HCEC 1CT (cell line): ENCODE measurements at regions not wholly inside any gene's neighbourhood (a gene's known extent, or its start where the extent isn't known, plus 50 kb on each side); places are given as distances from the start of the nearest gene placed in this dataset.

Experiments
- DNase-seq: peaks from one replicate; pipeline ENCODE4 v3.0.0-alpha.2; 2017

DNA sequence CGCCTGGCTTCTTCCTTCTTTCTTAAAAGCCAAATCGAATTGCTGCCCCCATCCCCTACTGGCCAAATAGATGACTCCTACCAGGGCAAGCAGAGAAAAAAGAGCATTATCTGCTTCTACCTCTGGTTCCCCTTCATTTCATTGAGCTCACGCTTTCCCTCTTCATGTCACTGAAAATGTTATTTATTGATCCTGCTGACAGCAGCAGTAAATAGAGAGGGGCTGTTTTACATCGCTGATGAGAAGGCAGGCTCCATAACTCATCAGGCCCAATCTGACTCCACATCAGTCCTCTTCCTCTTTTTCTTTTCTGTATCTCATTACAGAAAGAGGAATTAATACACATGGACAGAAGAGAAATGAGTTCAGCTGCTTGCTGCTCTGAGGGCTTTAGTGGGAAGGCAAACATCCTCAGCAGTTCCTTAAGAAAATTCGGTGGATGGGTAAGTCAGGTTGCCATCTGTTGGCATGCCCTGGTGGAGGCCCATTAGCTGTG, 904.1 kb downstream of the KCNMA1 start:
- no peak for DNase-seq

DNA sequence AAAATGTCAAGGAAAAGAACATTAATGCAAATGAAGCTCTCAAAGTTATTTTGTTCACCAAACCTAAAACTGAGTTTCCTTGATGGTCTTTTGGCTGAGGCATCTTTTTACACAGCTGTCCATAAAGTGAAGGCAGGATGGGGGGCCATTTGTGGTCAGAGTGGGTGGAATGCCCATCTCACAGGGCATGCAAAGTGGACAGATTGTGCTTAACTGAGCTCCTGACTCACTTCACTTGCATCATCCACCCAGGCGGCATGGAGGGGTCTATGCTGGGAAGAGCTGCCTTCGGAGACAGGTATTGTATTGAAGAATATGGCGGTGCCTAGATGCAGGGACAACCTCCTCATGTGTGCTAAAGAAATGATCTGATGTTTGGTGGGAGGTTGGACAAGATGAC, 905.3 kb downstream of the KCNMA1 start:
- no peak for DNase-seq

DNA sequence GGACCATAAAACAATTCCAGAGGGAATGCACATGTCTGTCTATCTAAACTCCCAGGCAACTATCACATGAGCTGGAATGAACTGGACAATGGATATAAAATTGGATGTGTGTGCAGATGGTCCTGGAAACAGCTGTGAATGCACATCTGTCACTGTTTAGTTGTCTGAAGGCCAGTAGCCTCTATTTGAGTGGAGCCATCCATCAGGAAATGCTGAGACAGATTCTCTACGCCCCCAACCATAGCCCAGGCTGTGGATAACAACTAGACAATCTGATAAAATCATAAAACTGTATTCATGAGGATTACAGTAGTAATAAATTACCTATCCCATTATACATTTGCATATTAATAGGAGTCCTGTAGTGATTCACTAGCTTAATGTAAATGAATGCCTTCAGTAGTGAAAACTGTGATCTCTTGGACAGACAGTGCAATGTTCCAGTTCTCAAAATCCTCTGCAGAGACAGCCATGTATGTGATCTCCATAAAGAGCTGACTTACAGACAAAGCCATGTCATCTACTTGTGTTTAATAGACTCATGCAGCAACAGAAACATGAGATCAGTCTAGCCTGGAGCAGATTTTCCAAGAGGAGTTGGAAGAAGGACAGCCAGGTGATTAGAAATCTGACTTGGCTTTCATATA, 907.6 kb downstream of the KCNMA1 start:
- DNase-seq = no peak

DNA sequence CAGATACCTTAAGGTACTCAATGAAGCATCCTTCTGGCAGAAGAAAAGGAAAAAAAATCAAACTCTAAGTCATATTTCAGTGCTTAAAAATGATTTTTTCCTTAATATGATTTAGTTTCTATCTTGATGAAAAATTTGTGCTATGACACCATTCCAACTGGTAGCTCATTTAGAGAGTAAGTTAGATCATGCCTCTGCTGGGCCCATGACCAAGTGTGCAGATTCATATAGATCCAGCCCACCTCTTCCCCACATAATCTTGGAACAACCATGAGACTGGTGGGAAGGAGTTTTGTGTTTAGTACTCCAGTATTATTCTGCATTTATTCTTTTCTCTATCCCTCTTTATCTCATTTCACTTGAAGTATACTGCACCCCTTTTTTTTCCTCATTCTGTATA, 908.3 kb downstream of the KCNMA1 start:
- no peak for DNase-seq

DNA sequence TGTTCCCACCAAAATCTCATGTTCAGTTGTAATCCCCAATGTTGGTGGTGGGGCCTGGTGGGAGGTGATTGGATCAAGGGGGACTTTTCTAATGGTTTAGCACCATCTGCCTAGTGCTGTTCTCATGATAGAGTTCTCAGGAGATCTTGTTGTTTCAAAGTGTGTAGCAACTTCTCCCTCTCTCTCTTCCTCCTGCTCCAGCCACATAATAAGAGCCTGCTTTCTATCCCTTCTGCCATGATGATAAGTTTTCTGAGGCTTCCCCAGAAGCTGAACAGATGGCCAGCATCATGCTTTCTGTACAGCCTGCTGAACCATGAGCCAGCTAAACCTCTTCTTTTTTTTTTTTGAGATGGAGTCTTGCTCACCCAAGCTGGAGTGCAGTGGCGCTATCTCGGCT, 910.6 kb downstream of the KCNMA1 start:
- DNase-seq = no peak

GRCh38 chr10:76723844-76724243, 913.8 kb downstream of the KCNMA1 start:
- no peak for DNase-seq

- DNase-seq = no peak
Measured at GRCh38 chr10:76721891-76722505, 915.6 kb downstream of the KCNMA1 start.

DNA sequence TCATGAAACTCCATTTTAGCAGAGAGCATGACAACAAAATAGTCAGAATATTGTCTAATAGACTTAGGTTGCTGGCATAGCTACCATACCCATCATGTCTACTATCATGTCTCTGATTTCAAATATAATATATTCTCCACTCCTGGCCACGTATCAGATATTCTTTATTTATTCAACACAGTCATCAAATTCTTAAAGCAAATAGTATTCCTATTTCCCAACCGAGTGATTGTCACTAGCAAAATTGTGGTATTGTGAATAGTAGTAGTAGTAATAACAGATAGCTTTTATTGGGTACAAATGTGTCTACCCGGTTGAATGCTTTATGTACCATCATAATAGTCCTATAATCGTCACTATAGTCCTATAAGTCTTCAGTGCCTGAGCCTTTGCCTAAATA, 918.6 kb downstream of the KCNMA1 start:
- DNase-seq = no peak

DNA sequence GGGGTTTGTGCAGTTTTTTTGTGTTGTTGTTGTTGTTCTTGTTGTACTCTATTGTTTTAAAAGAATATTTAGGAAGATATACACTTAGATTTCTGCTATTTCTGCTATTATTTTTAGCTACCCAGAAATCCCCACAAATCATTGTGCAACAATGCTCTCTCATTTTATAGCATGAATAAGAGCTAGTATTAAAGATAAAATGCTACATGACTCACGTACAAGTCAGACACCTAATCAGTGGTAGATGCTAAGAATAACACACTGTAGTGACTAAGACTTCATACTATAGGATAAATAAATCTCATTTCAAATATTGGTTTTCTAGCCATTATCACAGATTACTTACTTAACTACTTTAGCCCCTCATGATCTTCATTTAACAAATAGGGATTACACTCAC, 920.5 kb downstream of the KCNMA1 start:
- DNase-seq = peak; percentile 77

DNA sequence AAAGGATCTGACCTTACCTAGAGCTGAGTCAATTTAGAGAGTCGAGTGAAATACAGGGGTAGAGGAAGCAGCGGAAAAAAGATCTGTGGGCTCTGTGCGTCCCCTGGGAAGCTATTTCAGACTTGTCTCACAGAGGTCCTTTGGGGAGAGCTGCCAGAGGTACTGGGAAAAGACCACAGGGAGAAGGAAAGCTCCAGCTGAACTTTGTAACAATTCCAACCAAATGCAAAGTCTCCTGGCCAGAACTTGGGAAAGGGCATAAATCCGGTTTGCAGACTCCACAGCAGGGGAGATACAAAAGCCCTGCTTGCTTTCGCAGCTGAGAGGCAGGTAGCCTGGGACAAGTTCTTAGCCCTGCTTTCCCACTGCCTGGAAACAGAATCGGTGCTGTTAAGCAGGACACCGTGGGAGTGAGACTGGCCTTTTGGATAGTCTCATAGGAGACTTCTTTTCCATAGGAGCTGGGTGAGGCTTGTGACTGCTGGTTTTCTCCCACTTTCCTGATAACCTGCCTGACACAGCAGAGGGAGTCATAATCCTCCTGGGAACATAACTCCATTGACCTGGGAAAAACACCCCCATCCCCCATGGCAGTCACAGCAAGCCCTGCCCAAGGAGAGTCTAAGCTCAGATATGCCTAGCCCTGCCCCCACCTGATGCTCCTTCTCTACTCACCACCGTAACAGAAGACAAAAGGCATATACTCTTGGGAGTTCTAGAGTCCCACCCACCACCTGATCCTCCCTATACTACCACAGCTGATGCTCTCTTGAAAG, 926.2 kb downstream of the KCNMA1 start:
- DNase-seq = no peak

DNA sequence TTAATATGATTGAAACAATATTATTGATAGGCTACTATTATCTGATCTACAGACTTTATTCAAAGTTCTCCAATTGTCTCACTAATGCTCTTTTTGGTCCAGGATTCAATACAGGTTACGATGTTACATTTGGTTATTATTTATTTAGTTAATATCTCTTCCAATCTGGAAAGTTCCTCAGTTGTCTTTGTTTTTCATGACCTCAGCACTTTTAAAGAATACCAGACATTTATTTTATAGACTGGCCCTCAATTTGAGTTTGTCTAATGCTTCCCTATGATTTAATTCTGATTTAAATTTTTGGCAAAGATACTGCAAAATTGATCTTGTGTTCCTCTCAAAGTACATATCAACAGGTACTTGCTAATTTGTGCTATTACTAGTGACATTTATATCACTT, 937.4 kb downstream of the KCNMA1 start:
- DNase-seq = no peak

DNA sequence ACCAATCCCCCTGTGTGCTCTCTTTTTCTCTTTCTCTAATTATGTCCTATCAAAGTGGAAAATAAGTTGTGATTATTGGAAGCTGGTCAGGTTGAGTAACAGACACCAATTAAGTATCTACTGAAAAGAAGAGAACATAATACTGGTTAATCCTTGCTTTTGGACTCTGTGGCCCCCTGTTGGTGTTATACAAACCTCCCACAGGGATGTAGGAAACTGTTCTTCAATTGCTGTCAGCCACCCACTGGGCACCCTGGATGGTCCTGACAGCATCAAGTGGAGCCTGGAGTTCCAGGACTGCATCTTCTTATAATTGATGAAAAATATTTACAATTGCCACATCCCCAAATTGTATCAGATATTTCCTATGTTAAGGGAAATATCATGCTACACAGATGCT, 939.7 kb downstream of the KCNMA1 start:
- DNase-seq = no peak

- no peak for DNase-seq
Measured at GRCh38 chr10:76695069-76695468, 942.5 kb downstream of the KCNMA1 start.

- no peak for DNase-seq
Measured at GRCh38 chr10:76686201-76686600, 951.4 kb downstream of the KCNMA1 start.

DNA sequence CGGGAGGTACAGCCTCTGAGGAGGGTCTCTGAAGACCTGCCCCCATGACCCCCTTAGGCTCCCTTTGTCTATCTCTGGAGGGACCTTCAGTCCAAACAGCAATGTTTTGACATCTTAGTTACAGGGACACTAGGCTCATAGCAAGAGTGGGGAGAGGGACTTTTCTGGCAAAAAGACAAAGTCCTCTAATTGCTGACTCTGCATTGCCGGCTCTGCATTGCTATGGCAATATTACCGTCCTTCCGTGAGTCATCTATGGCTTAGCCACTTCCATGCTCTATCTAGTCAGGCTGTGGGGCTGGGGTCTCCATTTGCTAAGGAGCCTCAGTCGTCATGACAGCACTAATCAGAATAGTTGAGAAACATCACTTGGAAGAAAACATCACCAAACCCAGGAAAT, 952.6 kb downstream of the KCNMA1 start:
- no peak for DNase-seq

- DNase-seq = no peak
Measured at GRCh38 chr10:76681153-76681552, 956.5 kb downstream of the KCNMA1 start.

DNA sequence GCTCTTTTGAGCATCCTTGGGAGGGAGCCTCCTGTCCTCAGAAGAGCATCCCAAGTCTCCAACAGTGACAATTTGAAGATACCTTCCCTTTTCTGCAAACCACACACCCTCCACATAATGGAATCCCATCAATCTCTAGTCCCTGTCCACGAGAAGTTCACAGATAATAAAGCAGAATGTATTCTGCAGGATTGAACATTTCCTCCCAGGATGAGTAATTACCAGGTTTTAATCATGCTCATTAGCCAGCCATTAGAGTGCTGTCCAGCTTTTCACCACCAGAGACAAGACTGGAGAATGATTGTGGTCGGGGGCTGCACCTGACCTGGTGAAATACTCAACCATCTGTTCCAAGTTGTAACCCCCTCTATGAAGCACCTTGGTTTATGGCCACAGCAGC, 958.6 kb downstream of the KCNMA1 start:
- no peak for DNase-seq

DNA sequence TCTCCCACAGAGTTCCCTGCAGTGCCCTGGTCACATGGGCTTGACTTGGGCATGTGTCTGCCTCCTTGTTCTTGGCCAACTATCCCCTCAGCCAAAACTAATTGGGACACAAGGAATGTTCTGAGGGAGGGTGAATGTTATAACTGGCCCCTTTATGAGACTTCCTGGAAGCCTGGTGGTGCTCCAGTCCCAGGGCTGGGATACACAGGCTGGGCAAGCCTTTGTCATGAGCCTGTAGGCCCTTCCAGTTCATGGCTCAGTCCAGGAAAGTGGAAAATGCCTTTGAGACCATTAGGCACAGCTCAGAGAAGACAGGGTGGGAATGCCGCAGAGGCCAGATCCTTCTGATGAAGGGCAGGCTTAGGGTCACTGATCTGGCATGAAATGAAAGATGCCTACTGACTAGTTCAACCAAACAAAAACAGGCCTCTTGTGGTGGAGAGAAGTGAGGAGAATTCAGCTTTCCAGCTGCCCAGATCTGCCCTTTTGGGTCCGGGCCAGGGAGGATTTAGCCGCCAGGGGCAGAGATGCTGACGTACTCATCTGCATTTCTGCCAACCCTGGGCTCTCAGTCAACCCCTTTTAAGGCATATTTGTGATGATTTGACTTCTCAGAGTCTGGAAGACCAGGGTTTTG, 961.5 kb downstream of the KCNMA1 start:
- no peak for DNase-seq

GRCh38 chr10:76675561-76675950, 962.1 kb downstream of the KCNMA1 start:
- DNase-seq = no peak

GRCh38 chr10:76667408-76668370, 969.9 kb downstream of the KCNMA1 start:
- DNase-seq = no peak

DNA sequence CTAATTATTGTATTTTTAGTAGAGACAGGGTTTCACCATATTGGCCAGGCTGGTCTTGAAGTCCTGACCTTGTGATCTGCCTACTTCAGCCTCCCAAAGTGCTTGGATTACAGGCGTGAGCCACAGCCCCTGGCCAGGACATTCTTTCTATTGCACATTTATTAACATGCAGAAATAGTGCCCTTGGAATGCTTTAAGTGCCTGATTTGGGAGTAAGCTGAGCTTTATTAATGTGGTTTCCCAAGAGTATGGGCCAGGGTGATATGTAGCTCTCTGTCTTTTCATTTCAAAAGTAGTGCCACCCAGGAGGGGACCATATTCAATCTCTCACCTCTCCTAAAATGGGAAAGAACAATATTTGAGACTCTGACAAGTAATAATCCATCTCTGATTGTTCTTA, 970.7 kb downstream of the KCNMA1 start:
- no peak for DNase-seq

DNA sequence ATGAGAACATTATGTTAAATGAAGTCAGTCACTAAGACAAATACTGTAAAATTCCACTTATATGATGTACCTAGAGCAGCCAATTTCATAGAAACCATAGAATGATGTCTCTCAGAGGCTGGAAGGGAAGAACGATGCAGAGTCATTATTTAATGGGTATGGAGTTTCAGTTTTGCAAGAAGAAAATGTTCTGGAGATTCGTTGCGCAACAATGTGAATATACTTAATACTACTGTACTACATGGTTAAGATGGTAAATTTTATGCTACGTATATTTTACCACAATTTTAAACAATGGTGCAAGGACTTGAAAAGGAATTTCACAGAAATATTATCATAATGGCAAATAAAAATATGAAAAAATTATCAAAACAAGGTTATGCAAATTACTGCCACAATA, 972.6 kb downstream of the KCNMA1 start:
- no peak for DNase-seq
